WTC11 (cell line): ENCODE measurements at regions not wholly inside any gene's neighbourhood (a gene's known extent, or its start where the extent isn't known, plus 50 kb on each side); places are given as distances from the start of the nearest gene placed in this dataset.

Experiments used
- ATAC-seq: fragments of 200-7000 bp; cut with Tn5 transposase; 2 replicates; pipeline ENCODE4 v1.10.0; 2021; ENCODE audit warnings: mild to moderate bottlenecking, moderate library complexity
- CTCF ChIA-PET: fragments of 300-600 bp; sonication (Branson Sonifier 250); formaldehyde crosslinking; loops from one replicate; lab custom pipeline; 2021; ENCODE audit warnings: antibody characterized with exemption; lab: Charles Lee
- POLR2A ChIA-PET: fragments of 350-600 bp; sonication (Branson Sonifier 250); formaldehyde crosslinking; loops from one replicate; lab custom pipeline; 2021; ENCODE audit warnings: antibody characterized with exemption; lab: Charles Lee
- DNase-seq: peaks from one replicate; pipeline ENCODE4 v3.0.0; 2021; ENCODE audit warnings: low spot score
- H3K27ac Mint-ChIP-seq: 2 replicates; pipeline ENCODE4 v1.8.0; 2021; ENCODE audit warnings: mixed read lengths
- H3K27me3 Mint-ChIP-seq: 2 replicates; pipeline ENCODE4 v1.8.0; 2021; ENCODE audit warnings: low read depth, mild to moderate bottlenecking, moderate library complexity, mixed read lengths
- H3K36me3 Mint-ChIP-seq: 2 replicates; pipeline ENCODE4 v1.8.0; 2021; ENCODE audit warnings: mixed read lengths
- H3K4me1 Mint-ChIP-seq: 2 replicates; pipeline ENCODE4 v1.8.0; 2022; ENCODE audit warnings: mixed read lengths
- H3K4me3 Mint-ChIP-seq: 2 replicates; pipeline ENCODE4 v1.8.0; 2021; ENCODE audit warnings: mild to moderate bottlenecking, moderate library complexity, mixed read lengths
- H3K9me3 Mint-ChIP-seq: 2 replicates; pipeline ENCODE4 v1.8.0; 2021; ENCODE audit warnings: mixed read lengths
- ATF6 ChIP-seq: sonication (generic); formaldehyde crosslinking; IDR thresholded peaks from 2 replicates; pipeline ENCODE4 v1.8.1; 2023; ENCODE audit warnings: mild to moderate bottlenecking, missing genetic modification reagents
- CDX4 ChIP-seq: fragments of 250-450 bp; sonication (Bioruptor Pico); IDR thresholded peaks from 2 replicates; pipeline ENCODE4 v1.9.0; 2021; ENCODE audit warnings: moderate library complexity, mild to moderate bottlenecking, inconsistent platforms, borderline replicate concordance
- CREB1 ChIP-seq: sonication (generic); formaldehyde crosslinking; IDR thresholded peaks from 2 replicates; pipeline ENCODE4 v1.8.0; 2023; ENCODE audit warnings: mild to moderate bottlenecking, missing genetic modification reagents
- CREM ChIP-seq: sonication (generic); formaldehyde crosslinking; IDR thresholded peaks from 2 replicates; pipeline ENCODE4 v1.8.1; 2022; ENCODE audit warnings: mild to moderate bottlenecking, missing genetic modification reagents, moderate library complexity
- ESRRA ChIP-seq: sonication (generic); formaldehyde crosslinking; IDR thresholded peaks from 2 replicates; pipeline ENCODE4 v1.8.1; 2022; ENCODE audit warnings: mild to moderate bottlenecking, missing genetic modification reagents, borderline replicate concordance
- FOXP1 ChIP-seq: sonication (generic); formaldehyde crosslinking; IDR thresholded peaks from 2 replicates; pipeline ENCODE4 v1.8.0; 2022; ENCODE audit warnings: missing genetic modification reagents, mild to moderate bottlenecking, moderate library complexity, borderline replicate concordance
- JAZF1 ChIP-seq: fragments of 250-450 bp; sonication (Bioruptor Pico); IDR thresholded peaks from 2 replicates; pipeline ENCODE4 v1.9.0; 2021; ENCODE audit warnings: moderate library complexity, mild to moderate bottlenecking, inconsistent platforms
- NFE2L1 ChIP-seq: sonication (generic); formaldehyde crosslinking; IDR thresholded peaks from 2 replicates; pipeline ENCODE4 v1.8.1; 2023; ENCODE audit warnings: missing genetic modification reagents
- OVOL2 ChIP-seq: fragments of 250-450 bp; sonication (Bioruptor Pico); IDR thresholded peaks from 2 replicates; pipeline ENCODE4 v1.9.0; 2021; ENCODE audit warnings: mild to moderate bottlenecking, borderline replicate concordance
- RELA ChIP-seq: sonication (generic); formaldehyde crosslinking; IDR thresholded peaks from 2 replicates; pipeline ENCODE4 v1.8.1; 2022; ENCODE audit warnings: missing genetic modification reagents, mild to moderate bottlenecking, borderline replicate concordance
- SP1 ChIP-seq: sonication (generic); formaldehyde crosslinking; conservative IDR thresholded peaks from 2 replicates; pipeline ENCODE4 v1.8.1; 2022; ENCODE audit warnings: missing genetic modification reagents
- TCF7 ChIP-seq: sonication (generic); formaldehyde crosslinking; IDR thresholded peaks from 2 replicates; pipeline ENCODE4 v1.8.0; 2022; ENCODE audit warnings: mild to moderate bottlenecking, low read depth, missing genetic modification reagents, moderate library complexity
- USF2 ChIP-seq: sonication (generic); formaldehyde crosslinking; IDR thresholded peaks from 2 replicates; pipeline ENCODE4 v1.8.1; 2023; ENCODE audit warnings: mild to moderate bottlenecking, missing genetic modification reagents, moderate library complexity
- ZMAT4 ChIP-seq: fragments of 250-450 bp; sonication (Bioruptor Pico); IDR thresholded peaks from 2 replicates; pipeline ENCODE4 v1.9.0; 2021; ENCODE audit warnings: mild to moderate bottlenecking
- ZNF219 ChIP-seq: sonication (generic); formaldehyde crosslinking; IDR thresholded peaks from 2 replicates; pipeline ENCODE4 v1.8.0; 2023; ENCODE audit warnings: missing genetic modification reagents, mild to moderate bottlenecking, borderline replicate concordance
- TF ChIP-seq, protein P1 (sequence below): sonication (generic); formaldehyde crosslinking; IDR thresholded peaks from 2 replicates; pipeline ENCODE4 v1.8.0; 2022; ENCODE audit warnings: mild to moderate bottlenecking, missing genetic modification reagents
- TF ChIP-seq, protein P2 (sequence below): sonication (generic); formaldehyde crosslinking; IDR thresholded peaks from 2 replicates; pipeline ENCODE4 v1.8.1; 2023; ENCODE audit warnings: mild to moderate bottlenecking, missing genetic modification reagents
- TF ChIP-seq, protein P3 (sequence below): fragments of 200-600 bp; IDR thresholded peaks from 2 replicates; pipeline ENCODE4 v1.8.0; 2022; ENCODE audit warnings: antibody characterized with exemption
- TF ChIP-seq, protein P4 (sequence below): sonication (generic); formaldehyde crosslinking; IDR thresholded peaks from 2 replicates; pipeline ENCODE4 v1.8.1; 2022; ENCODE audit warnings: mild to moderate bottlenecking, missing genetic modification reagents, moderate library complexity, borderline replicate concordance
- TF ChIP-seq, protein P5 (sequence below): sonication (generic); formaldehyde crosslinking; IDR thresholded peaks from 2 replicates; pipeline ENCODE4 v1.8.1; 2023; ENCODE audit warnings: mild to moderate bottlenecking, moderate library complexity, missing genetic modification reagents
- TF ChIP-seq, protein P6 (sequence below): sonication (generic); formaldehyde crosslinking; conservative IDR thresholded peaks from 2 replicates; pipeline ENCODE4 v1.8.1; 2023; ENCODE audit warnings: mild to moderate bottlenecking, low read depth, missing genetic modification reagents, moderate library complexity

DNA sequence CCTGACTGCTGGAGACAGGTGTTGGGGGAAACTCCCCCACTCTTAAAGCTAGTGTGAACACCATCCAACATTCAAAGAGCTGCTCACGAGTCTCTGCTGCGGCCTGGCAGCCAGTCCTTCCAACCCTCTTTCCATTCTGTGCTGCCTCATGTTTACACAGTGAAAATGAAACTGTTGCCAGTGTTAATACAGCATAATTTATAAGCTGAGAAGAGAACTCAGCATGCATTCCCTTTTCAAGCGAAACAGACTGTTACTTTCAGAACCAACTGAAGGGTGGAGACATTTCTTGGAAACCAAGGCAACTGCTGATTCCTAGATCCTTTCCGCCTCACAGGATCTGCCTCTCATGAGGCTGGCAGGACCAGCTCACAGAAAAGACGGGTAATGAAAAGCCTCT is 533.8 kb upstream of the ID4 start:
- ChIA-PET POLR2A (no interaction called here), CTCF (no interaction called here)
- H3K27me3 Mint-ChIP-seq: peaks cover 82% of the 10 kb centered on the region
- ATAC-seq (no peak), DNase-seq (no peak)
- no peak overlapping the region for H3K27ac Mint-ChIP-seq
- no peaks in the 10 kb centered on the region for H3K9me3 Mint-ChIP-seq
- TF ChIP-seq, protein P1, sequence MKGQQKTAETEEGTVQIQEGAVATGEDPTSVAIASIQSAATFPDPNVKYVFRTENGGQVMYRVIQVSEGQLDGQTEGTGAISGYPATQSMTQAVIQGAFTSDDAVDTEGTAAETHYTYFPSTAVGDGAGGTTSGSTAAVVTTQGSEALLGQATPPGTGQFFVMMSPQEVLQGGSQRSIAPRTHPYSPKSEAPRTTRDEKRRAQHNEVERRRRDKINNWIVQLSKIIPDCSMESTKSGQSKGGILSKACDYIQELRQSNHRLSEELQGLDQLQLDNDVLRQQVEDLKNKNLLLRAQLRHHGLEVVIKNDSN (CRISPR knock-in tag): no peak
- no peak for TF ChIP-seq NFE2L1 (CRISPR knock-in tag)
- TF ChIP-seq, protein P2, sequence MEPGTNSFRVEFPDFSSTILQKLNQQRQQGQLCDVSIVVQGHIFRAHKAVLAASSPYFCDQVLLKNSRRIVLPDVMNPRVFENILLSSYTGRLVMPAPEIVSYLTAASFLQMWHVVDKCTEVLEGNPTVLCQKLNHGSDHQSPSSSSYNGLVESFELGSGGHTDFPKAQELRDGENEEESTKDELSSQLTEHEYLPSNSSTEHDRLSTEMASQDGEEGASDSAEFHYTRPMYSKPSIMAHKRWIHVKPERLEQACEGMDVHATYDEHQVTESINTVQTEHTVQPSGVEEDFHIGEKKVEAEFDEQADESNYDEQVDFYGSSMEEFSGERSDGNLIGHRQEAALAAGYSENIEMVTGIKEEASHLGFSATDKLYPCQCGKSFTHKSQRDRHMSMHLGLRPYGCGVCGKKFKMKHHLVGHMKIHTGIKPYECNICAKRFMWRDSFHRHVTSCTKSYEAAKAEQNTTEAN (CRISPR knock-in tag): no peak
- no peak for TF ChIP-seq USF2 (CRISPR knock-in tag)
- no peak for TF ChIP-seq ATF6 (CRISPR knock-in tag)
- TF ChIP-seq FOXP1 (CRISPR knock-in tag): no peak
- TF ChIP-seq, protein P3, sequence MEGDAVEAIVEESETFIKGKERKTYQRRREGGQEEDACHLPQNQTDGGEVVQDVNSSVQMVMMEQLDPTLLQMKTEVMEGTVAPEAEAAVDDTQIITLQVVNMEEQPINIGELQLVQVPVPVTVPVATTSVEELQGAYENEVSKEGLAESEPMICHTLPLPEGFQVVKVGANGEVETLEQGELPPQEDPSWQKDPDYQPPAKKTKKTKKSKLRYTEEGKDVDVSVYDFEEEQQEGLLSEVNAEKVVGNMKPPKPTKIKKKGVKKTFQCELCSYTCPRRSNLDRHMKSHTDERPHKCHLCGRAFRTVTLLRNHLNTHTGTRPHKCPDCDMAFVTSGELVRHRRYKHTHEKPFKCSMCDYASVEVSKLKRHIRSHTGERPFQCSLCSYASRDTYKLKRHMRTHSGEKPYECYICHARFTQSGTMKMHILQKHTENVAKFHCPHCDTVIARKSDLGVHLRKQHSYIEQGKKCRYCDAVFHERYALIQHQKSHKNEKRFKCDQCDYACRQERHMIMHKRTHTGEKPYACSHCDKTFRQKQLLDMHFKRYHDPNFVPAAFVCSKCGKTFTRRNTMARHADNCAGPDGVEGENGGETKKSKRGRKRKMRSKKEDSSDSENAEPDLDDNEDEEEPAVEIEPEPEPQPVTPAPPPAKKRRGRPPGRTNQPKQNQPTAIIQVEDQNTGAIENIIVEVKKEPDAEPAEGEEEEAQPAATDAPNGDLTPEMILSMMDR: no peak
- TF ChIP-seq RELA (CRISPR knock-in tag): no peak
- no peak for TF ChIP-seq CDX4 (CRISPR knock-in tag)
- TF ChIP-seq ESRRA: no peak
- no peak for TF ChIP-seq ZNF219 (CRISPR knock-in tag)
- no peak for TF ChIP-seq OVOL2 (CRISPR knock-in tag)
- peaks cover 16% of the 10 kb centered on the region for H3K4me1 Mint-ChIP-seq
- H3K36me3 Mint-ChIP-seq: no peaks in the 10 kb centered on the region
- no peak overlapping the region for H3K4me3 Mint-ChIP-seq

GRCh38 chr6:19309661-19310060 is 527.5 kb upstream of the ID4 start:
- peaks cover 67% of the 10 kb centered on the region for H3K27me3 Mint-ChIP-seq
- ATAC-seq (no peak), DNase-seq (no peak)
- no peak overlapping the region for H3K4me3 Mint-ChIP-seq
- ChIA-PET CTCF (no interaction called here), POLR2A (no interaction called here)
- H3K9me3 Mint-ChIP-seq: peaks cover 11% of the 10 kb centered on the region; the same call in 1 of the 2 replicates
- H3K27ac Mint-ChIP-seq: no peak overlapping the region
- H3K36me3 Mint-ChIP-seq: no peaks in the 10 kb centered on the region
- peaks cover 41% of the 10 kb centered on the region for H3K4me1 Mint-ChIP-seq
- TF ChIP-seq, protein P4, sequence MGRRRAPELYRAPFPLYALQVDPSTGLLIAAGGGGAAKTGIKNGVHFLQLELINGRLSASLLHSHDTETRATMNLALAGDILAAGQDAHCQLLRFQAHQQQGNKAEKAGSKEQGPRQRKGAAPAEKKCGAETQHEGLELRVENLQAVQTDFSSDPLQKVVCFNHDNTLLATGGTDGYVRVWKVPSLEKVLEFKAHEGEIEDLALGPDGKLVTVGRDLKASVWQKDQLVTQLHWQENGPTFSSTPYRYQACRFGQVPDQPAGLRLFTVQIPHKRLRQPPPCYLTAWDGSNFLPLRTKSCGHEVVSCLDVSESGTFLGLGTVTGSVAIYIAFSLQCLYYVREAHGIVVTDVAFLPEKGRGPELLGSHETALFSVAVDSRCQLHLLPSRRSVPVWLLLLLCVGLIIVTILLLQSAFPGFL: no peak
- TF ChIP-seq, protein P5, sequence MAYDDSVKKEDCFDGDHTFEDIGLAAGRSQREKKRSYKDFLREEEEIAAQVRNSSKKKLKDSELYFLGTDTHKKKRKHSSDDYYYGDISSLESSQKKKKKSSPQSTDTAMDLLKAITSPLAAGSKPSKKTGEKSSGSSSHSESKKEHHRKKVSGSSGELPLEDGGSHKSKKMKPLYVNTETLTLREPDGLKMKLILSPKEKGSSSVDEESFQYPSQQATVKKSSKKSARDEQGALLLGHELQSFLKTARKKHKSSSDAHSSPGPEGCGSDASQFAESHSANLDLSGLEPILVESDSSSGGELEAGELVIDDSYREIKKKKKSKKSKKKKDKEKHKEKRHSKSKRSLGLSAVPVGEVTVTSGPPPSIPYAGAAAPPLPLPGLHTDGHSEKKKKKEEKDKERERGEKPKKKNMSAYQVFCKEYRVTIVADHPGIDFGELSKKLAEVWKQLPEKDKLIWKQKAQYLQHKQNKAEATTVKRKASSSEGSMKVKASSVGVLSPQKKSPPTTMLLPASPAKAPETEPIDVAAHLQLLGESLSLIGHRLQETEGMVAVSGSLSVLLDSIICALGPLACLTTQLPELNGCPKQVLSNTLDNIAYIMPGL (CRISPR knock-in tag): no peak
- TF ChIP-seq TCF7 (CRISPR knock-in tag): no peak
- TF ChIP-seq JAZF1 (CRISPR knock-in tag): no peak
- TF ChIP-seq, protein P6, sequence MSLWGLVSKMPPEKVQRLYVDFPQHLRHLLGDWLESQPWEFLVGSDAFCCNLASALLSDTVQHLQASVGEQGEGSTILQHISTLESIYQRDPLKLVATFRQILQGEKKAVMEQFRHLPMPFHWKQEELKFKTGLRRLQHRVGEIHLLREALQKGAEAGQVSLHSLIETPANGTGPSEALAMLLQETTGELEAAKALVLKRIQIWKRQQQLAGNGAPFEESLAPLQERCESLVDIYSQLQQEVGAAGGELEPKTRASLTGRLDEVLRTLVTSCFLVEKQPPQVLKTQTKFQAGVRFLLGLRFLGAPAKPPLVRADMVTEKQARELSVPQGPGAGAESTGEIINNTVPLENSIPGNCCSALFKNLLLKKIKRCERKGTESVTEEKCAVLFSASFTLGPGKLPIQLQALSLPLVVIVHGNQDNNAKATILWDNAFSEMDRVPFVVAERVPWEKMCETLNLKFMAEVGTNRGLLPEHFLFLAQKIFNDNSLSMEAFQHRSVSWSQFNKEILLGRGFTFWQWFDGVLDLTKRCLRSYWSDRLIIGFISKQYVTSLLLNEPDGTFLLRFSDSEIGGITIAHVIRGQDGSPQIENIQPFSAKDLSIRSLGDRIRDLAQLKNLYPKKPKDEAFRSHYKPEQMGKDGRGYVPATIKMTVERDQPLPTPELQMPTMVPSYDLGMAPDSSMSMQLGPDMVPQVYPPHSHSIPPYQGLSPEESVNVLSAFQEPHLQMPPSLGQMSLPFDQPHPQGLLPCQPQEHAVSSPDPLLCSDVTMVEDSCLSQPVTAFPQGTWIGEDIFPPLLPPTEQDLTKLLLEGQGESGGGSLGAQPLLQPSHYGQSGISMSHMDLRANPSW (CRISPR knock-in tag): no peak
- TF ChIP-seq ZMAT4 (CRISPR knock-in tag): no peak
- TF ChIP-seq SP1: no peak
- TF ChIP-seq CREB1 (CRISPR knock-in tag): no peak
- TF ChIP-seq CDX4 (CRISPR knock-in tag): no peak
- TF ChIP-seq CREM (CRISPR knock-in tag): no peak
